Stimulated activated CD8-positive, alpha-beta memory T cell treated with anti-CD3 and anti-CD28 coated beads, Interleukin-15, amount 100 ng/mL, for 1 hour (primary cell): ENCODE measurements at regions not wholly inside any gene's neighbourhood (a gene's known extent, or its start where the extent isn't known, plus 50 kb on each side); places are given as distances from the start of the nearest gene placed in this dataset.

Source experiments
- DNase-seq: peaks from one replicate; pipeline ENCODE4 v3.0.0-alpha.2; 2020; ENCODE audit warnings: low read depth

- DNase-seq = no peak
Measured at GRCh38 chr1:25080294-25081209, 150.5 kb upstream of the RUNX3 start.

GRCh38 chr1:25079048-25079447 is 149.0 kb upstream of the RUNX3 start:
- DNase-seq = no peak

GRCh38 chr1:25074351-25075227 is 144.5 kb upstream of the RUNX3 start:
- DNase-seq = no peak

GRCh38 chr1:25073640-25074270 is 143.7 kb upstream of the RUNX3 start:
- no peak for DNase-seq

- no peak for DNase-seq
Measured at GRCh38 chr1:25072461-25072860, 142.4 kb upstream of the RUNX3 start.

- DNase-seq = no peak
Measured at GRCh38 chr1:25068829-25069228, 138.8 kb upstream of the RUNX3 start.

GRCh38 chr1:25068316-25068715 is 138.2 kb upstream of the RUNX3 start:
- DNase-seq = no peak

GRCh38 chr1:25067518-25068251 is 137.6 kb upstream of the RUNX3 start:
- no peak for DNase-seq

GRCh38 chr1:25066731-25067517 is 136.8 kb upstream of the RUNX3 start:
- no peak for DNase-seq

GRCh38 chr1:25066256-25066655 is 136.2 kb upstream of the RUNX3 start:
- no peak for DNase-seq

GRCh38 chr1:25065795-25066238 is 135.7 kb upstream of the RUNX3 start:
- peak; percentile 25 for DNase-seq

GRCh38 chr1:25065321-25065721 is 135.2 kb upstream of the RUNX3 start:
- no peak for DNase-seq

GRCh38 chr1:25064465-25065240 is 134.6 kb upstream of the RUNX3 start:
- no peak for DNase-seq

- no peak for DNase-seq
Measured at GRCh38 chr1:25063591-25064416, 133.7 kb upstream of the RUNX3 start.

- DNase-seq = no peak
Measured at GRCh38 chr1:25062621-25063255, 132.7 kb upstream of the RUNX3 start.

GRCh38 chr1:25061261-25061995 is 131.4 kb upstream of the RUNX3 start:
- DNase-seq = no peak

- no peak for DNase-seq
Measured at GRCh38 chr1:25057188-25057587, 127.1 kb upstream of the RUNX3 start.

GRCh38 chr1:25056536-25056935 is 126.5 kb upstream of the RUNX3 start:
- DNase-seq = no peak
